ENCODE measurements at regions not wholly inside any gene's neighbourhood (a gene's known extent, or its start where the extent isn't known, plus 50 kb on each side); places are given as distances from the start of the nearest gene placed in this dataset.

DNA sequence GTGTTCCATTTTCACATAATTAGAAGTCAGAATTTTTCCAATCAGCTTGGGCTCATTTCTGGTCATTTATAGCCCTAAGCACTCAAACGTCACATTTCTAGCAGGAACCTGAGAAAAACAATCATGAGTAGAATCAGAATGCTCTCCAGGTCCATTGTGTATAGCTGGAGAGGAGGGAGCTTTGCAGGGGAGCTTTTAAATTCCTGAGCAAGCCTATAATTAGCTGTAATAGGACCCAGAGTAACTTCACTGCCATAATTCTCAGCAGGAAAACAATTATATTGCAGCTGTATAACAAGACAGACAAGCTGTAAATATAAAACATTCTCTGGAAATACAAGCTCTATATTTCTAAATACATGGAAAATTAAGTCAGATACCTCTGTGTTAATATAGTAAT lies 637.6 kb upstream of the SGCD start:
- POLR2A ChIA-PET (ENCODE audit: unreplicated experiment), result no interaction called here
- no peaks in the 10 kb centered on the region for H3K4me1 ChIP-seq (ENCODE audit: control insufficient read depth, insufficient read depth, low read length)
- H3K9me3 ChIP-seq (ENCODE audit: control insufficient read depth, insufficient read depth, low read length), result peaks cover 2% of the 10 kb centered on the region; the same call in 1 of the 2 replicates
- H2BK5ac ChIP-seq (ENCODE audit: low read depth, low read length, poor library complexity, severe bottlenecking), result no peak overlapping the region
- H3K23ac ChIP-seq (ENCODE audit: low read depth, low read length), result no peak overlapping the region
- H3K79me1 ChIP-seq (ENCODE audit: low read depth in 1 of 2, low read length in 2 of 2), result no peaks in the 10 kb centered on the region
- intact Hi-C loops (cut with micrococcal nuclease) (no loop called here), in situ Hi-C loops (cut with MboI; ENCODE audit: low sequenced_read_pairs) (no loop called here), dilution Hi-C loops (cut with HindIII; ENCODE audit: low sequenced_read_pairs, unreplicated experiment) (no loop called here)
- H3K4me3 ChIP-seq (ENCODE audit: insufficient read depth, low read depth, low read length), result no peak overlapping the region
- no CpG with 5 or more reads among the region's 1 CpG for WGBS, 2 experiments (ENCODE audit: extremely low coverage in 2 of 2, insufficient read length in 1 of 2)
- H2BK120ac ChIP-seq (ENCODE audit: low read depth, low read length), result no peak overlapping the region
- H2BK15ac ChIP-seq (ENCODE audit: low read depth, low read length), result no peak overlapping the region
- no peak overlapping the region for H3K56ac ChIP-seq (ENCODE audit: extremely low read depth, insufficient read depth, low read length)
- H3K36me3 ChIP-seq (ENCODE audit: control insufficient read depth, insufficient read depth, low read length), result no peaks in the 10 kb centered on the region
- H4K8ac ChIP-seq (ENCODE audit: low read depth in 2 of 2, low read length in 2 of 2), result no peak overlapping the region
- no peak overlapping the region for H3K4ac ChIP-seq (ENCODE audit: low read depth, low read length)
- H4K91ac ChIP-seq (ENCODE audit: insufficient read depth, low read depth, low read length), result no peak overlapping the region
- H3K27ac ChIP-seq (ENCODE audit: insufficient read depth, low read length), result no peak overlapping the region
- H3K9me1 ChIP-seq (ENCODE audit: insufficient read depth, low read length), result no peaks in the 10 kb centered on the region
- no peak overlapping the region for H3K9ac ChIP-seq (ENCODE audit: low read depth, low read length)
- H3K18ac ChIP-seq (ENCODE audit: low read depth, low read length), result no peak overlapping the region
- DNase-seq, result no peak
- H3K27me3 ChIP-seq (ENCODE audit: control insufficient read depth, insufficient read depth, low read length), result no peaks in the 10 kb centered on the region
- no peak overlapping the region for H3K14ac ChIP-seq (replicated peaks; ENCODE audit: low read depth, low read length)
- ATAC-seq (ENCODE audit: low read depth), result no peak
- H3K4me2 ChIP-seq (ENCODE audit: low read depth, low read length), result no peak overlapping the region
- TF ChIP-seq MXI1 (IDR thresholded peaks at IDR 0.05; ENCODE audit: borderline replicate concordance, low read depth, low read length) (no peak), RFX5 (IDR thresholded peaks at IDR 0.05; ENCODE audit: low read depth, low read length) (no peak), RCOR1 (IDR thresholded peaks at IDR 0.05; ENCODE audit: insufficient replicate concordance, low read length) (no peak), POLR2A (IDR thresholded peaks at IDR 0.05; ENCODE audit: low read depth, low read length) (no peak), MAZ (IDR thresholded peaks at IDR 0.05; ENCODE audit: borderline replicate concordance, low read depth, low read length) (no peak), RAD21 (IDR thresholded peaks at IDR 0.05; ENCODE audit: low read length) (no peak), CHD1 (IDR thresholded peaks at IDR 0.05; ENCODE audit: low read depth, low read length) (no peak), FOS (IDR thresholded peaks at IDR 0.05; ENCODE audit: low read depth, low read length) (no peak)
- TF ChIP-seq, protein P1, sequence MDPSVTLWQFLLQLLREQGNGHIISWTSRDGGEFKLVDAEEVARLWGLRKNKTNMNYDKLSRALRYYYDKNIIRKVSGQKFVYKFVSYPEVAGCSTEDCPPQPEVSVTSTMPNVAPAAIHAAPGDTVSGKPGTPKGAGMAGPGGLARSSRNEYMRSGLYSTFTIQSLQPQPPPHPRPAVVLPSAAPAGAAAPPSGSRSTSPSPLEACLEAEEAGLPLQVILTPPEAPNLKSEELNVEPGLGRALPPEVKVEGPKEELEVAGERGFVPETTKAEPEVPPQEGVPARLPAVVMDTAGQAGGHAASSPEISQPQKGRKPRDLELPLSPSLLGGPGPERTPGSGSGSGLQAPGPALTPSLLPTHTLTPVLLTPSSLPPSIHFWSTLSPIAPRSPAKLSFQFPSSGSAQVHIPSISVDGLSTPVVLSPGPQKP (IDR thresholded peaks at IDR 0.05; ENCODE audit: borderline replicate concordance, low read depth, low read length), result no peak
- TF ChIP-seq, protein P2, sequence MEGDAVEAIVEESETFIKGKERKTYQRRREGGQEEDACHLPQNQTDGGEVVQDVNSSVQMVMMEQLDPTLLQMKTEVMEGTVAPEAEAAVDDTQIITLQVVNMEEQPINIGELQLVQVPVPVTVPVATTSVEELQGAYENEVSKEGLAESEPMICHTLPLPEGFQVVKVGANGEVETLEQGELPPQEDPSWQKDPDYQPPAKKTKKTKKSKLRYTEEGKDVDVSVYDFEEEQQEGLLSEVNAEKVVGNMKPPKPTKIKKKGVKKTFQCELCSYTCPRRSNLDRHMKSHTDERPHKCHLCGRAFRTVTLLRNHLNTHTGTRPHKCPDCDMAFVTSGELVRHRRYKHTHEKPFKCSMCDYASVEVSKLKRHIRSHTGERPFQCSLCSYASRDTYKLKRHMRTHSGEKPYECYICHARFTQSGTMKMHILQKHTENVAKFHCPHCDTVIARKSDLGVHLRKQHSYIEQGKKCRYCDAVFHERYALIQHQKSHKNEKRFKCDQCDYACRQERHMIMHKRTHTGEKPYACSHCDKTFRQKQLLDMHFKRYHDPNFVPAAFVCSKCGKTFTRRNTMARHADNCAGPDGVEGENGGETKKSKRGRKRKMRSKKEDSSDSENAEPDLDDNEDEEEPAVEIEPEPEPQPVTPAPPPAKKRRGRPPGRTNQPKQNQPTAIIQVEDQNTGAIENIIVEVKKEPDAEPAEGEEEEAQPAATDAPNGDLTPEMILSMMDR (conservative IDR thresholded peaks at IDR 0.05; ENCODE audit: low read depth, low read length), result no peak
- TF ChIP-seq, protein P3, sequence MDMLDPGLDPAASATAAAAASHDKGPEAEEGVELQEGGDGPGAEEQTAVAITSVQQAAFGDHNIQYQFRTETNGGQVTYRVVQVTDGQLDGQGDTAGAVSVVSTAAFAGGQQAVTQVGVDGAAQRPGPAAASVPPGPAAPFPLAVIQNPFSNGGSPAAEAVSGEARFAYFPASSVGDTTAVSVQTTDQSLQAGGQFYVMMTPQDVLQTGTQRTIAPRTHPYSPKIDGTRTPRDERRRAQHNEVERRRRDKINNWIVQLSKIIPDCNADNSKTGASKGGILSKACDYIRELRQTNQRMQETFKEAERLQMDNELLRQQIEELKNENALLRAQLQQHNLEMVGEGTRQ (IDR thresholded peaks at IDR 0.05; ENCODE audit: low read depth, low read length), result no peak
- no peaks in the 10 kb centered on the region for H4K20me1 ChIP-seq (ENCODE audit: insufficient read depth, low read length)
- no peak overlapping the region for H2BK20ac ChIP-seq (ENCODE audit: low read depth, low read length)
- H4K5ac ChIP-seq (ENCODE audit: low read depth, low read length), result no peak overlapping the region
- BruUV-seq (replicated peaks), result no TSS peak
- no peak overlapping the region for H2AK9ac ChIP-seq (replicated peaks; ENCODE audit: low read depth, low read length, poor library complexity)
- H2AFZ ChIP-seq (replicated peaks; ENCODE audit: low read length, poor library complexity), result no peak overlapping the region
- H2AK5ac ChIP-seq (ENCODE audit: low read depth, low read length), result no peak overlapping the region
- CTCF ChIA-PET, result no interaction called here
